ENCODE measurements at regions not wholly inside any gene's neighbourhood (a gene's known extent, or its start where the extent isn't known, plus 50 kb on each side); places are given as distances from the start of the nearest gene placed in this dataset.

GRCh38 chr6:156508923-156509322, 268.3 kb upstream of the ARID1B start:
- TF ChIP-seq, protein P1, sequence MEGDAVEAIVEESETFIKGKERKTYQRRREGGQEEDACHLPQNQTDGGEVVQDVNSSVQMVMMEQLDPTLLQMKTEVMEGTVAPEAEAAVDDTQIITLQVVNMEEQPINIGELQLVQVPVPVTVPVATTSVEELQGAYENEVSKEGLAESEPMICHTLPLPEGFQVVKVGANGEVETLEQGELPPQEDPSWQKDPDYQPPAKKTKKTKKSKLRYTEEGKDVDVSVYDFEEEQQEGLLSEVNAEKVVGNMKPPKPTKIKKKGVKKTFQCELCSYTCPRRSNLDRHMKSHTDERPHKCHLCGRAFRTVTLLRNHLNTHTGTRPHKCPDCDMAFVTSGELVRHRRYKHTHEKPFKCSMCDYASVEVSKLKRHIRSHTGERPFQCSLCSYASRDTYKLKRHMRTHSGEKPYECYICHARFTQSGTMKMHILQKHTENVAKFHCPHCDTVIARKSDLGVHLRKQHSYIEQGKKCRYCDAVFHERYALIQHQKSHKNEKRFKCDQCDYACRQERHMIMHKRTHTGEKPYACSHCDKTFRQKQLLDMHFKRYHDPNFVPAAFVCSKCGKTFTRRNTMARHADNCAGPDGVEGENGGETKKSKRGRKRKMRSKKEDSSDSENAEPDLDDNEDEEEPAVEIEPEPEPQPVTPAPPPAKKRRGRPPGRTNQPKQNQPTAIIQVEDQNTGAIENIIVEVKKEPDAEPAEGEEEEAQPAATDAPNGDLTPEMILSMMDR (IDR thresholded peaks at IDR 0.05) = no peak
- no peak for TF ChIP-seq POLR2A (IDR thresholded peaks at IDR 0.05)
